Neural progenitor cell (in vitro differentiated cells): ENCODE measurements at regions not wholly inside any gene's neighbourhood (a gene's known extent, or its start where the extent isn't known, plus 50 kb on each side); places are given as distances from the start of the nearest gene placed in this dataset.

ENCODE experiments used
- EZH2 ChIP-seq: fragments of 200-600 bp; sonication (generic); IDR thresholded peaks from 2 replicates; pipeline ENCODE4 v1.6.1; 2017; ENCODE audit warnings: antibody characterized with exemption, mild to moderate bottlenecking, moderate library complexity
- EZH2phosphoT487 ChIP-seq: fragments of 200-600 bp; sonication (generic); IDR thresholded peaks from 2 replicates; pipeline ENCODE4 v1.6.1; 2017; ENCODE audit warnings: antibody characterized with exemption
- TF ChIP-seq, protein P1 (sequence below): fragments of 200-600 bp; sonication (generic); IDR thresholded peaks from 2 replicates; pipeline ENCODE4 v1.5.1; 2017; ENCODE audit warnings: antibody characterized with exemption, mild to moderate bottlenecking

- TF ChIP-seq, protein P1, sequence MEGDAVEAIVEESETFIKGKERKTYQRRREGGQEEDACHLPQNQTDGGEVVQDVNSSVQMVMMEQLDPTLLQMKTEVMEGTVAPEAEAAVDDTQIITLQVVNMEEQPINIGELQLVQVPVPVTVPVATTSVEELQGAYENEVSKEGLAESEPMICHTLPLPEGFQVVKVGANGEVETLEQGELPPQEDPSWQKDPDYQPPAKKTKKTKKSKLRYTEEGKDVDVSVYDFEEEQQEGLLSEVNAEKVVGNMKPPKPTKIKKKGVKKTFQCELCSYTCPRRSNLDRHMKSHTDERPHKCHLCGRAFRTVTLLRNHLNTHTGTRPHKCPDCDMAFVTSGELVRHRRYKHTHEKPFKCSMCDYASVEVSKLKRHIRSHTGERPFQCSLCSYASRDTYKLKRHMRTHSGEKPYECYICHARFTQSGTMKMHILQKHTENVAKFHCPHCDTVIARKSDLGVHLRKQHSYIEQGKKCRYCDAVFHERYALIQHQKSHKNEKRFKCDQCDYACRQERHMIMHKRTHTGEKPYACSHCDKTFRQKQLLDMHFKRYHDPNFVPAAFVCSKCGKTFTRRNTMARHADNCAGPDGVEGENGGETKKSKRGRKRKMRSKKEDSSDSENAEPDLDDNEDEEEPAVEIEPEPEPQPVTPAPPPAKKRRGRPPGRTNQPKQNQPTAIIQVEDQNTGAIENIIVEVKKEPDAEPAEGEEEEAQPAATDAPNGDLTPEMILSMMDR, result no peak
- no peak for TF ChIP-seq EZH2phosphoT487
- TF ChIP-seq EZH2, result no peak
Measured at GRCh38 chr16:25571712-25572111, 120.0 kb upstream of the HS3ST4 start.
